ENCODE measurements at regions not wholly inside any gene's neighbourhood (a gene's known extent, or its start where the extent isn't known, plus 50 kb on each side); places are given as distances from the start of the nearest gene placed in this dataset.

DNA sequence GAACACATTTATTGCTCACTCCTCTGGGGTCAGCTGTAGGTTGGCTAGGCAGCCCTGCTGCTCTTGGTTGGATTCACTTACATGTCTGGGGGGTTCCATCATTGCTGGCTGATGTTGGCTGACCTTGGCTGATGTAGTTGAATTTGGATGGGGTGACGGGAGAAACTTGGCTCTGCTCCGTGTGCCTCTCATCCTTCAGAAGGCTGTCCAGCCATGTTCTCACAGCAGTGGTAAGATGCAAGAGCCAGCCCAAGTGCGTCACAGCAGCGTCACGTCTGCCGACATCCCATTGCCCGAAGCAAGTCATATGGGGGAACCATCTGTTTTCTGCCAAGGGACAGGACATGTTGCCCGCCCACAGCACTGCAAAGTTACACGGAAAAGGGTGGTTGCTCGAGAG, 613.5 kb downstream of the MATN1 start:
- Histone ChIP-seq H3K27ac (ENCODE audit: low read depth in 1 of 2, low read length in 1 of 2) (no peak overlapping the region), H3K9me3 (ENCODE audit: control insufficient read depth in 2 of 2, insufficient read depth in 1 of 2, low read length in 1 of 2) (no peaks in the 10 kb centered on the region), H3K36me3 (ENCODE audit: control insufficient read depth in 2 of 2, insufficient read depth in 2 of 2, low read length in 1 of 2) (no peaks in the 10 kb centered on the region), H3K4me3 (ENCODE audit: low read length in 2 of 2) (no peak overlapping the region), H3K27me3 (ENCODE audit: control insufficient read depth in 2 of 2, insufficient read depth in 1 of 2, low read length in 1 of 2) (peaks cover 0 to 2% of the 10 kb centered on the region in 2 donors), H3K4me1 (ENCODE audit: control insufficient read depth in 2 of 2, insufficient read depth in 2 of 2, low read length in 2 of 2) (no peaks in the 10 kb centered on the region)
- DNase-seq (ENCODE audit: low read depth in 6 of 9, low spot score in 9 of 9): no peak
- WGBS: 90% methylated on average over 10 of the region's 10 CpGs

DNA sequence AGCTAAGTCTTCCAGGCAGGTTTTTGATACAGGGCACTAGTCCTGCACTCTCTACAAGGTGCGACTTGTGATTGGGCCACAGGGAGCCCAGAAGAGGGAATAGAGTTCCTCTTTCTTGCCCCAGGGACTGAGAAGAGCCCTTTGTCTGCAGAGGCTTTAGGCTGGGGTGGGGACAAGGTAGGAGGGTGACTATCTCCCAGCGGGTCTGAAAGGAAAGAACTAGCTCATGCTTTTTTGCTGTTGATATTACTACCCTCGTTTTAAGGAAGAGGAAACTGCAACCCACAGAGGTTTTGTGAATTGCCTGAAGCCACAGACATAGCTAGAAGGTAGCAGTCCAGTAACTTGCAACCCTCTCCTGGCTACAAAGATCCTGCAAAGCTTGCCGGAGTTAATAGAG, 615.2 kb downstream of the MATN1 start:
- Histone ChIP-seq H3K27me3 (ENCODE audit: control insufficient read depth in 2 of 2, insufficient read depth in 1 of 2, low read length in 1 of 2) (peaks cover 0 to 2% of the 10 kb centered on the region in 2 donors), H3K9me3 (ENCODE audit: control insufficient read depth in 2 of 2, insufficient read depth in 1 of 2, low read length in 1 of 2) (no peaks in the 10 kb centered on the region), H3K36me3 (ENCODE audit: control insufficient read depth in 2 of 2, insufficient read depth in 2 of 2, low read length in 1 of 2) (no peaks in the 10 kb centered on the region), H3K4me1 (ENCODE audit: control insufficient read depth in 2 of 2, insufficient read depth in 2 of 2, low read length in 2 of 2) (no peaks in the 10 kb centered on the region), H3K27ac (ENCODE audit: low read depth in 1 of 2, low read length in 1 of 2) (no peak overlapping the region), H3K4me3 (ENCODE audit: low read length in 2 of 2) (no peak overlapping the region)
- WGBS: 17% methylated on average over 4 of the region's 4 CpGs
- DNase-seq (ENCODE audit: low read depth in 6 of 9, low spot score in 9 of 9): no peak

DNA sequence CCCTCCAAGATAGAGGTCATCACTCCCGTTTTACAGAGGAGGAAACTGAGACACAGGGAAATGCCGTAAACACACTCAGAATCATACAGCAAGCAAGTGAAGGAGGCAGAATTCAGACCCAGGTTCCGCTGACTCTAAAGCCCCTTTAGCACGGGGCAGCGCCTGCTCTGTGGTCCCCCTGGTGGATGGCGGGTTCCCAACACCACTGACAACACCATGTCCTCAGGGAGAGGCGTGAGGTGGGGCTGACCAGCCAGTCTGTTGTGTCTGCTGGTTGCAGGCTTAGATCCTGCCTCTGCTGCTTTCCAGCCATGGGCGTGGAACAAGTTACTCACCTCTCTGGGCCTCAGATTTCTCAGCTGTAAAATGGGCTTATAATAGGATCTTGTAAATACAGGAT, 617.3 kb downstream of the MATN1 start:
- Histone ChIP-seq H3K9me3 (ENCODE audit: control insufficient read depth in 2 of 2, insufficient read depth in 1 of 2, low read length in 1 of 2) (no peaks in the 10 kb centered on the region), H3K4me3 (ENCODE audit: low read length in 2 of 2) (no peak overlapping the region), H3K4me1 (ENCODE audit: control insufficient read depth in 2 of 2, insufficient read depth in 2 of 2, low read length in 2 of 2) (no peaks in the 10 kb centered on the region), H3K27me3 (ENCODE audit: control insufficient read depth in 2 of 2, insufficient read depth in 1 of 2, low read length in 1 of 2) (peaks cover 0 to 2% of the 10 kb centered on the region in 2 donors), H3K27ac (ENCODE audit: low read depth in 1 of 2, low read length in 1 of 2) (no peak overlapping the region), H3K36me3 (ENCODE audit: control insufficient read depth in 2 of 2, insufficient read depth in 2 of 2, low read length in 1 of 2) (no peaks in the 10 kb centered on the region)
- 42% methylated on average over 8 of the region's 8 CpGs for WGBS
- peak in 2 of 9 donors; percentile 2 for DNase-seq (ENCODE audit: low read depth in 6 of 9, low spot score in 9 of 9)

DNA sequence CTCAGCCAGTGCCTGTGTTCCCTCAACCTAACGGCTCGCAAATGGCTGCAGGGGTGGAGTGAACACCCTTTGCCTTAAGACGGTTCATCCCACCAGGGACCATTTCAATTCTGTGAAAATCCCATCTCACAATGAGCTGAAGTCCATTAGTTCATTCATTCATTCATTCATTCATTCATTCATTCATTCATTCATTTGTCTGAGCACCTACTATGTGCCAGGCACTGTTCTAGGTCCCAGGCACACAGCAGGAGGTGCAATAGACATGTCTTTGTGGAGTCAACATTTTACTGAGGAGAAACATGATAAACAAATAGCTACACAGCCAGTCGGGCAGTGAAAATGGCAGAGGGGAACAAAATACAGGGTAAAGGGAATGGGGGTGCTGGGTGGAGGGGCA, 618.8 kb downstream of the MATN1 start:
- DNase-seq (ENCODE audit: low read depth in 6 of 9, low spot score in 9 of 9): no peak
- WGBS: 94% methylated on average over 4 of the region's 4 CpGs
- H3K36me3 ChIP-seq (ENCODE audit: control insufficient read depth in 2 of 2, insufficient read depth in 2 of 2, low read length in 1 of 2): no peaks in the 10 kb centered on the region
- no peaks in the 10 kb centered on the region for H3K4me1 ChIP-seq (ENCODE audit: control insufficient read depth in 2 of 2, insufficient read depth in 2 of 2, low read length in 2 of 2)
- no peaks in the 10 kb centered on the region for H3K9me3 ChIP-seq (ENCODE audit: control insufficient read depth in 2 of 2, insufficient read depth in 1 of 2, low read length in 1 of 2)
- no peak overlapping the region for H3K4me3 ChIP-seq (ENCODE audit: low read length in 2 of 2)
- peaks cover 0 to 2% of the 10 kb centered on the region in 2 donors for H3K27me3 ChIP-seq (ENCODE audit: control insufficient read depth in 2 of 2, insufficient read depth in 1 of 2, low read length in 1 of 2)
- no peak overlapping the region for H3K27ac ChIP-seq (ENCODE audit: low read depth in 1 of 2, low read length in 1 of 2)

DNA sequence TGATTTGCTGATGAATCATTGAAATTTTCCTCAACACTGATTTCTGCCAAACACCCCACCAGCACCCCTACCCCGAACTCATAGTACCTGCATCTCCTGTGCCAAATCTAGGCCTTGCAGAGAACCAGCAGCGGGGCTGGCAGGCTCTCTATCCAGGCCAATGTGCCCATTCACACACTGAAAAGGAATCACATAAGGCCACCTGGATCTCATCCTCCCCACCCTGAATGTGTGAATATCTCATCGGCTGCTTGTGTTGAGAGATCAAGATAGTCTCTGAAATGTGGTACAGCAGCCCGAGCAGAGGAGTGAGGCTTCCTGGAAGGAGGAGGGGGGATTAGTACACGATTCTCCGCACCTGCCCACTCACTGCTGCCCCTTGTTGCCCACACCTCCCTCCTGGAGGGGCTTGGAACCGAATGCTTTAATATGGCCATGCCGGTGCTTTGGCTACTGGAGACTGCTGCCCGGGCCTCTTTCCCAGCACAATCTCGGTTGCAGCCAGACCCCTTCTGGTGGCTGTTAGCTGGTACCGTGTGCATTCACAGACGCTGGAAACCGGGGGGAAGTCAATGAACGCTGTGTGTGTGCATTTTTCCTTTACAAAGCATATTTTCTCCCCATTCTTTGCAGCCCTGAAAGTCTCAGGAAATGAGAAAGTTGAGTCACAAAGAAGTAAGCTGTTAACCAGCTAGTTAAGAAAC, 619.5 kb downstream of the MATN1 start:
- no peak overlapping the region for H3K4me3 ChIP-seq (ENCODE audit: low read length in 2 of 2)
- WGBS: 54% methylated on average over 14 of the region's 14 CpGs
- no peaks in the 10 kb centered on the region for H3K4me1 ChIP-seq (ENCODE audit: control insufficient read depth in 2 of 2, insufficient read depth in 2 of 2, low read length in 2 of 2)
- H3K9me3 ChIP-seq (ENCODE audit: control insufficient read depth in 2 of 2, insufficient read depth in 1 of 2, low read length in 1 of 2): no peaks in the 10 kb centered on the region
- no peak overlapping the region for H3K27ac ChIP-seq (ENCODE audit: low read depth in 1 of 2, low read length in 1 of 2)
- peaks cover 0 to 2% of the 10 kb centered on the region in 2 donors for H3K27me3 ChIP-seq (ENCODE audit: control insufficient read depth in 2 of 2, insufficient read depth in 1 of 2, low read length in 1 of 2)
- no peak for DNase-seq (ENCODE audit: low read depth in 6 of 9, low spot score in 9 of 9)
- H3K36me3 ChIP-seq (ENCODE audit: control insufficient read depth in 2 of 2, insufficient read depth in 2 of 2, low read length in 1 of 2): no peaks in the 10 kb centered on the region

DNA sequence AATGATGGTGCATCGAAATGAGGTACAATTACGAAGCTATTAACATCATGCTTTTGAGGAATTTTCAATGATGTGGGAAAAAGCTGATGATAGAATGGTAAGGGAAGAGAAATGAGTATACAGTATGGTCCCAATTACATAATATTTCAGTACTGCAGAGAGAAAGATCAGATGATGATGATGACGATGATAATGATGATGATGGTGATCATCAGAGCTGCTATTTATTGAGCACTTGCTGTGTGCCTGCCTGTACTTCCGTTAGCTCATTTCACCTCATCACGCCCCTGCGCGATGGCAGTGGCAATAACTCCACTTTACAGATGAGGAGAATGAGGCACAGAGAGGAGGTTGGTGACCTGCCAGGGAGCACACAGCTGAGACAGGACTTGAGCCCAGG, 620.8 kb downstream of the MATN1 start:
- DNase-seq (ENCODE audit: low read depth in 6 of 9, low spot score in 9 of 9): no peak
- Histone ChIP-seq H3K27ac (ENCODE audit: low read depth in 1 of 2, low read length in 1 of 2) (no peak overlapping the region), H3K36me3 (ENCODE audit: control insufficient read depth in 2 of 2, insufficient read depth in 2 of 2, low read length in 1 of 2) (no peaks in the 10 kb centered on the region), H3K4me1 (ENCODE audit: control insufficient read depth in 2 of 2, insufficient read depth in 2 of 2, low read length in 2 of 2) (no peaks in the 10 kb centered on the region), H3K4me3 (ENCODE audit: low read length in 2 of 2) (no peak overlapping the region), H3K9me3 (ENCODE audit: control insufficient read depth in 2 of 2, insufficient read depth in 1 of 2, low read length in 1 of 2) (no peaks in the 10 kb centered on the region), H3K27me3 (ENCODE audit: control insufficient read depth in 2 of 2, insufficient read depth in 1 of 2, low read length in 1 of 2) (peaks cover 0 to 2% of the 10 kb centered on the region in 2 donors)
- 96% methylated on average over 7 of the region's 7 CpGs for WGBS

DNA sequence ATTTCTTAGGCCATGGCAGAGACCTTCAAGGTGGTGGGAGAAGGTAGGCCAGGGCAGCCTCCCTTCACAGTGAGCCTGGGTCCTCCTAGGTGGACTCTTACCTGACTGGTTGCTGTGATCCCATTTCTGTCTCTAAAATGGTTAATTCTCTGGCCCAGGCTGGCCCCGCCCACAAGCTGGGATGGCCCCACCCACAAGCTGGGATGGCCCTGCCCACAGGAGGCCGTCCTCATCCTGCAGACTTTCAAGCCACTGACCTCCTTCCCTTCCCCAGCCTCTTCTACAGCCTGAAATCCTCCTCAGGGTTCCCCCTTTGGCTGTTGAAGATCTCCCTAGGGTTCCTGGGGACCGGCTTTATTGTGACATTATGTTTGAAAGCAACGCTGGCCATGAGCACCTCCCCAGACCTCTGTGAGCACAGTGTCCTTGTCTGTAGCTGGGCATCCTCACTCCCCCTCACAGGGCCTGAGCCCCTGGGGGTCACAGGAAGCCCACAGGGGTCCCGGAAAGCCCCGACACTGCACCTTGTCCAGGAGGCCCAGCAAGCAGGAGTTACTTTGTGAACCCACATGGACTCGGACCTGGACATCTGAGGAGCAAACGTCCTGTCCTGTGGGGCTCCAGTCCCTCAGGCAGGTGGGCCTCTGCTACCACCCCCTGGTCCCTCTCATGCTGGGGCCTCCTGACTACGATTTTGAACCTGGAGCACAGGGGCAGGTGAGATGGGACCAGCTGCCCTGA, 621.7 kb downstream of the MATN1 start:
- H3K4me3 ChIP-seq (ENCODE audit: low read length in 2 of 2): no peak overlapping the region
- no peaks in the 10 kb centered on the region for H3K9me3 ChIP-seq (ENCODE audit: control insufficient read depth in 2 of 2, insufficient read depth in 1 of 2, low read length in 1 of 2)
- H3K4me1 ChIP-seq (ENCODE audit: control insufficient read depth in 2 of 2, insufficient read depth in 2 of 2, low read length in 2 of 2): no peaks in the 10 kb centered on the region
- H3K36me3 ChIP-seq (ENCODE audit: control insufficient read depth in 2 of 2, insufficient read depth in 2 of 2, low read length in 1 of 2): no peaks in the 10 kb centered on the region
- H3K27me3 ChIP-seq (ENCODE audit: control insufficient read depth in 2 of 2, insufficient read depth in 1 of 2, low read length in 1 of 2): peaks cover 0 to 2% of the 10 kb centered on the region in 2 donors
- WGBS: 73% methylated on average over 9 of the region's 9 CpGs
- no peak for DNase-seq (ENCODE audit: low read depth in 6 of 9, low spot score in 9 of 9)
- H3K27ac ChIP-seq (ENCODE audit: low read depth in 1 of 2, low read length in 1 of 2): no peak overlapping the region

DNA sequence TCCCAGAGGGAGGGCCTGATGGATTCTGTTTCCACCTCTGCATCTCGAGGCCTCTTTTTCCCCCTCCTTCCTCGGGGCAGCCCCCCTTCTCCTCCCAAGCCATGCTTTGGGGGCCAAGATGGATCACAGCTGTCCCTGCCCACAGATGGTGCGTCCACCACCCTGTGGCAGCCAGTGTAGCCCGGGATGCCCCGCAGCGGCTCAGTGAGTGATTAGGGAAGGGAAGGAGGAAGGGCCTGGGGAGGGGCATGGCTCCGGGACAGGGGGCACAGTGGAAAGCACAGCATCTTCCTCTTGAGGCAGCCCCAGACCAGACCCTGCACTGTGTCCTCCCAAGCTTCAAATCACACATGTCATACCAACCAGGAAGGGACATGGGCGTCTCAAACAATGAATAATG, 622.4 kb downstream of the MATN1 start:
- H3K9me3 ChIP-seq (ENCODE audit: control insufficient read depth in 2 of 2, insufficient read depth in 1 of 2, low read length in 1 of 2): no peaks in the 10 kb centered on the region
- no peaks in the 10 kb centered on the region for H3K4me1 ChIP-seq (ENCODE audit: control insufficient read depth in 2 of 2, insufficient read depth in 2 of 2, low read length in 2 of 2)
- no peaks in the 10 kb centered on the region for H3K27me3 ChIP-seq (ENCODE audit: control insufficient read depth in 2 of 2, insufficient read depth in 1 of 2, low read length in 1 of 2)
- DNase-seq (ENCODE audit: low read depth in 6 of 9, low spot score in 9 of 9): no peak
- 60% methylated on average over 8 of the region's 8 CpGs for WGBS
- no peak overlapping the region for H3K4me3 ChIP-seq (ENCODE audit: low read length in 2 of 2)
- H3K36me3 ChIP-seq (ENCODE audit: control insufficient read depth in 2 of 2, insufficient read depth in 2 of 2, low read length in 1 of 2): no peaks in the 10 kb centered on the region
- H3K27ac ChIP-seq (ENCODE audit: low read depth in 1 of 2, low read length in 1 of 2): no peak overlapping the region

DNA sequence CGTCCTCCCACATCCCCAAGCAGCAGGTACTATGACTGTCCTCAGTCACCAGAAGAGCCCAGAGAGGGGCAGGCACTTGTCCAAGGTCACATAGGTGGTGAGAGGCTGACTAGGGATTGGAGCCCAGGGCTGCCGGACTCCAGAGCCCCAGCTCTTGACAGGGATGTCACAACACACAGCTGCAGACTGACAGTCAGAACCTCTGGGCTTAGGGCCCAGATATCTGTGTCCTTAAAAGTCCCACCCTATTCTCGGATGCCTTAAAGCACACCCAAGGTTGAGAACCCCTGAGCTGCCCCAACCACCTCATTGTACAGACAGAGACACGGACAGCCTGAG, 622.9 kb downstream of the MATN1 start:
- Histone ChIP-seq H3K27me3 (ENCODE audit: control insufficient read depth in 2 of 2, insufficient read depth in 1 of 2, low read length in 1 of 2) (no peaks in the 10 kb centered on the region), H3K4me3 (ENCODE audit: low read length in 2 of 2) (no peak overlapping the region), H3K9me3 (ENCODE audit: control insufficient read depth in 2 of 2, insufficient read depth in 1 of 2, low read length in 1 of 2) (no peaks in the 10 kb centered on the region), H3K36me3 (ENCODE audit: control insufficient read depth in 2 of 2, insufficient read depth in 2 of 2, low read length in 1 of 2) (no peaks in the 10 kb centered on the region), H3K27ac (ENCODE audit: low read depth in 1 of 2, low read length in 1 of 2) (no peak overlapping the region), H3K4me1 (ENCODE audit: control insufficient read depth in 2 of 2, insufficient read depth in 2 of 2, low read length in 2 of 2) (no peaks in the 10 kb centered on the region)
- WGBS: 81% methylated on average over 4 of the region's 4 CpGs
- DNase-seq (ENCODE audit: low read depth in 6 of 9, low spot score in 9 of 9): no peak
